PC-9 (cell line): ENCODE measurements at regions not wholly inside any gene's neighbourhood (a gene's known extent, or its start where the extent isn't known, plus 50 kb on each side); places are given as distances from the start of the nearest gene placed in this dataset.

ENCODE experiments used
- BruUV-seq: library from RNA; stranded (reverse); fragments of 400-500 nt; replicated peaks from 2 replicates; lab custom pipeline; 2021; lab: Mats Ljungman, UMichigan
- CTCF ChIA-PET: fragments of 300-600 bp; sonication (Branson Sonifier 250); formaldehyde crosslinking; loops from one replicate; lab custom pipeline; 2022; ENCODE audit warnings: antibody characterized with exemption; lab: Charles Lee
- POLR2A ChIA-PET: fragments of 300-600 bp; sonication (Branson Sonifier 250); formaldehyde crosslinking; loops from one replicate; lab custom pipeline; 2022; ENCODE audit warnings: antibody characterized with exemption; ENCODE audit not compliant: unreplicated experiment; lab: Charles Lee
- DNase-seq, 2 experiments: peaks; one replicate each; pipeline versions ENCODE4 v3.0.0 to v3.0.0-alpha.2; 2015 to 2022; ENCODE audit warnings: mixed read lengths in 1 of 2
- H2AFZ ChIP-seq: fragments of 200-600 bp; sonication (generic); 2 replicates; pipeline ENCODE4 v1.8.1; 2017; ENCODE audit warnings: antibody characterized with exemption
- H3F3A ChIP-seq: fragments of 200-600 bp; sonication (generic); 2 replicates; pipeline ENCODE4 v1.8.1; 2017; ENCODE audit warnings: antibody characterized with exemption, mild to moderate bottlenecking, low read depth; ENCODE audit not compliant: insufficient read depth
- H3K27ac ChIP-seq: fragments of 200-600 bp; sonication (generic); 2 replicates; pipeline ENCODE4 v1.6.1; 2016; ENCODE audit warnings: mixed run types
- H3K27me3 ChIP-seq: fragments of 200-600 bp; sonication (generic); 2 replicates; pipeline ENCODE4 v1.6.1; 2016; ENCODE audit warnings: low read depth, mixed run types; ENCODE audit not compliant: insufficient read depth
- H3K36me3 ChIP-seq: fragments of 200-600 bp; sonication (generic); 2 replicates; pipeline ENCODE4 v1.6.1; 2016; ENCODE audit warnings: low read depth, mixed run types
- H3K4me1 ChIP-seq: fragments of 200-600 bp; sonication (generic); replicated peaks from 2 replicates; pipeline ENCODE4 v1.6.1; 2016; ENCODE audit warnings: mixed run types; ENCODE audit not compliant: insufficient read depth
- H3K4me2 ChIP-seq: fragments of 200-600 bp; sonication (generic); 2 replicates; pipeline ENCODE4 v1.6.1; 2017; ENCODE audit warnings: mixed run types
- H3K4me3 ChIP-seq: fragments of 200-600 bp; sonication (generic); 2 replicates; pipeline ENCODE4 v1.6.1; 2016; ENCODE audit warnings: mixed run types
- H3K79me2 ChIP-seq: fragments of 200-600 bp; sonication (generic); 2 replicates; pipeline ENCODE4 v1.6.1; 2017; ENCODE audit warnings: low read depth, mixed run types
- H3K9me2 ChIP-seq: fragments of 200-600 bp; sonication (generic); 2 replicates; pipeline ENCODE4 v1.8.1; 2017; ENCODE audit warnings: mild to moderate bottlenecking; ENCODE audit not compliant: insufficient read depth
- H3K9me3 ChIP-seq: fragments of 200-600 bp; sonication (generic); 2 replicates; pipeline ENCODE4 v1.8.1; 2016; ENCODE audit warnings: low read depth; ENCODE audit not compliant: insufficient read depth
- H4K20me1 ChIP-seq: fragments of 200-600 bp; sonication (generic); 2 replicates; pipeline ENCODE4 v1.8.1; 2017; ENCODE audit not compliant: insufficient read depth
- EZH2 ChIP-seq: fragments of 200-600 bp; sonication (generic); IDR thresholded peaks from 2 replicates; pipeline ENCODE4 v1.8.0; 2017; ENCODE audit warnings: antibody characterized with exemption, low read depth
- intact Hi-C: fragments of 100-400 bp; cut with micrococcal nuclease; formaldehyde crosslinking; loops from one replicate; pipeline ENCODE4 v1.10.0; 2022; ENCODE audit not compliant: unreplicated experiment
- TF ChIP-seq, protein P1 (sequence below): fragments of 200-600 bp; sonication (generic); conservative IDR thresholded peaks from 2 replicates; pipeline ENCODE4 v1.6.1; 2017; ENCODE audit warnings: mixed run types, antibody characterized with exemption, mild to moderate bottlenecking, moderate library complexity

- Histone ChIP-seq H3K9me2 (no peaks in the 10 kb centered on the region), H3K36me3 (no peaks in the 10 kb centered on the region), H3F3A (no peaks in the 10 kb centered on the region), H3K79me2 (no peaks in the 10 kb centered on the region), H3K27ac (no peak overlapping the region), H3K4me2 (no peak overlapping the region), H2AFZ (no peak overlapping the region), H3K4me1 (no peaks in the 10 kb centered on the region), H3K27me3 (no peaks in the 10 kb centered on the region), H3K4me3 (no peak overlapping the region), H4K20me1 (no peaks in the 10 kb centered on the region), H3K9me3 (no peaks in the 10 kb centered on the region)
- no TSS peak for BruUV-seq
- TF ChIP-seq, protein P1, sequence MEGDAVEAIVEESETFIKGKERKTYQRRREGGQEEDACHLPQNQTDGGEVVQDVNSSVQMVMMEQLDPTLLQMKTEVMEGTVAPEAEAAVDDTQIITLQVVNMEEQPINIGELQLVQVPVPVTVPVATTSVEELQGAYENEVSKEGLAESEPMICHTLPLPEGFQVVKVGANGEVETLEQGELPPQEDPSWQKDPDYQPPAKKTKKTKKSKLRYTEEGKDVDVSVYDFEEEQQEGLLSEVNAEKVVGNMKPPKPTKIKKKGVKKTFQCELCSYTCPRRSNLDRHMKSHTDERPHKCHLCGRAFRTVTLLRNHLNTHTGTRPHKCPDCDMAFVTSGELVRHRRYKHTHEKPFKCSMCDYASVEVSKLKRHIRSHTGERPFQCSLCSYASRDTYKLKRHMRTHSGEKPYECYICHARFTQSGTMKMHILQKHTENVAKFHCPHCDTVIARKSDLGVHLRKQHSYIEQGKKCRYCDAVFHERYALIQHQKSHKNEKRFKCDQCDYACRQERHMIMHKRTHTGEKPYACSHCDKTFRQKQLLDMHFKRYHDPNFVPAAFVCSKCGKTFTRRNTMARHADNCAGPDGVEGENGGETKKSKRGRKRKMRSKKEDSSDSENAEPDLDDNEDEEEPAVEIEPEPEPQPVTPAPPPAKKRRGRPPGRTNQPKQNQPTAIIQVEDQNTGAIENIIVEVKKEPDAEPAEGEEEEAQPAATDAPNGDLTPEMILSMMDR, result no peak
- no peak for TF ChIP-seq EZH2
- intact Hi-C loops, result no loop called here
- ChIA-PET CTCF (no interaction called here), POLR2A (no interaction called here)
- DNase-seq, result no peak
These were observed 96.0 kb upstream of the IGFBP7 start for GRCh38 chr4:57206172-57206571.

DNA sequence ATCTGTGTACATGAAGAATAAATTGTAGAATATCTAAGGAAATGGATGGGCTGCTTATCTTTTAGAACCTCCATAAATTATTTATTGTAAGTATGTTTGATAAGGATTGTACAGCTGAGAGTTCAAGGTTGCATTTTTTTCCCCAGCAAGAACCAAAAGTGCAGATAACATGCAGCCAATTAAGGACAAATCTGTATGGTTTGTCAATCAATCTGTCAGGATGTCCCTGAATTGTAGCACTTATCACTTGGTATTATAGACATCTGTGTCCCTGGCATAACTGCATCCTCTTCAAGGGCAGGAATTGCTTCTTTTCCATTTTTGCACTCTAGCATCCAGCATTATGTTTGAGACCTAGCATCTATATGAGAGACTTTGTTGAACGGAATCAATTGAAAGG is 95.4 kb upstream of the IGFBP7 start:
- Histone ChIP-seq H3K9me3 (no peaks in the 10 kb centered on the region), H2AFZ (no peak overlapping the region), H3F3A (no peaks in the 10 kb centered on the region), H3K4me3 (no peak overlapping the region), H3K79me2 (no peaks in the 10 kb centered on the region), H3K9me2 (no peaks in the 10 kb centered on the region), H3K4me1 (no peaks in the 10 kb centered on the region), H3K4me2 (no peak overlapping the region), H4K20me1 (no peaks in the 10 kb centered on the region), H3K36me3 (no peaks in the 10 kb centered on the region), H3K27ac (no peak overlapping the region), H3K27me3 (no peaks in the 10 kb centered on the region)
- no TSS peak for BruUV-seq
- intact Hi-C loops, result no loop called here
- ChIA-PET POLR2A (no interaction called here), CTCF (no interaction called here)
- DNase-seq, result no peak
- TF ChIP-seq, protein P1, result no peak
- TF ChIP-seq EZH2, result no peak

DNA sequence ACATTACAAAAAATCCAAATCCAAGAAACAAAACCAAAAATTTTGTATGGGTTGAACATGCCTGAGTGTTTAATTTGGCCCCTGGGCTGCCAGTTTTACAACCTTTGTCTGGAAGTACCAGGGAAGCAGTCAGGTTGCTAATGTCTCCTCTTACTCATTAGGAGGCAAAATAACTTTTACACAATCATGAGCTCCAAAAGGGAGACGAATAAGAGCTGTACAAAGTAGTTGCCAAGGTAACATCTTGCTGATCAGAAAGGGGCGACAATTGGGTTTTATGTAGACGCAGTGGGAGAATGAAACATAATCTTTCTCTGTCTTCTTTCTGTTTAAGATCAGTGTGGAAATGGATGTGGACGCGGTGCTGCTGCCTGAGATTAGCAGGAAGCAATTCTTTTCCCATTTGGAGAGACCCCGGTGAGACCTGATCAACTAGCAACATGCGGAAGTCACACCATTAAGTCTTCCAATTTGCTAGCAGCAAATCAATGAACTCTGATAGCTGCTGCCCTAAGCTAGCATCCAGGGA is 90.7 kb upstream of the IGFBP7 start:
- no peak overlapping the region for H3K27ac ChIP-seq
- no peak for DNase-seq
- H2AFZ ChIP-seq, result no peak overlapping the region
- intact Hi-C loops, result no loop called here
- H3K79me2 ChIP-seq, result no peaks in the 10 kb centered on the region
- CTCF ChIA-PET, result no interaction called here
- H3K4me2 ChIP-seq, result no peak overlapping the region
- H3K4me1 ChIP-seq, result no peaks in the 10 kb centered on the region
- H3F3A ChIP-seq, result no peaks in the 10 kb centered on the region
- no peak overlapping the region for H3K4me3 ChIP-seq
- H4K20me1 ChIP-seq, result no peaks in the 10 kb centered on the region
- H3K9me3 ChIP-seq, result no peaks in the 10 kb centered on the region
- no peak for TF ChIP-seq EZH2
- TF ChIP-seq, protein P1, result no peak
- BruUV-seq, result no TSS peak
- no peaks in the 10 kb centered on the region for H3K27me3 ChIP-seq
- H3K9me2 ChIP-seq, result no peaks in the 10 kb centered on the region
- H3K36me3 ChIP-seq, result no peaks in the 10 kb centered on the region
- POLR2A ChIA-PET, result no interaction called here
